Fibroblast of lung (primary cell): ENCODE measurements at regions not wholly inside any gene's neighbourhood (a gene's known extent, or its start where the extent isn't known, plus 50 kb on each side); places are given as distances from the start of the nearest gene placed in this dataset.

Experiments used
- DNase-seq, 2 donors: peaks; one replicate each; pipeline versions ENCODE4 v3.0.0 to v3.0.0-alpha.2; 2010; ENCODE audit warnings: low read depth in 2 of 2
- H2AFZ ChIP-seq: 2 replicates; pipeline ENCODE4 v1.5.1; 2012; ENCODE audit warnings: low read length, control low read depth, inconsistent platforms
- H3K27ac ChIP-seq: 2 replicates; pipeline ENCODE4 v1.5.1; 2011; ENCODE audit warnings: low read length, control low read depth; ENCODE audit not compliant: insufficient read depth
- H3K27me3 ChIP-seq: 2 replicates; pipeline ENCODE4 v1.5.1; 2011; ENCODE audit warnings: mild to moderate bottlenecking, low read length; ENCODE audit not compliant: control insufficient read depth, insufficient read depth
- H3K36me3 ChIP-seq: 2 replicates; pipeline ENCODE4 v1.5.1; 2011; ENCODE audit warnings: low read length; ENCODE audit not compliant: control insufficient read depth, insufficient read depth
- H3K4me1 ChIP-seq: 2 replicates; pipeline ENCODE4 v1.5.1; 2011; ENCODE audit warnings: low read length; ENCODE audit not compliant: control insufficient read depth, insufficient read depth; ENCODE audit errors: extremely low read depth
- H3K4me2 ChIP-seq: 2 replicates; pipeline ENCODE4 v1.5.1; 2011; ENCODE audit warnings: low read length, control low read depth; ENCODE audit not compliant: insufficient read depth; ENCODE audit errors: extremely low read depth
- H3K4me3 ChIP-seq, 4 experiments: fragments of 200-600 bp in 1 of 4; sonication (generic) in 1 of 4; replicated peaks in 1 of 4; 2 replicates each; pipeline ENCODE4 v1.5.1; 2011 to 2016; ENCODE audit warnings: low read length in 4 of 4, low read depth in 3 of 4, mild to moderate bottlenecking in 3 of 4, control low read depth in 2 of 4, inconsistent platforms in 1 of 4, mixed read lengths in 1 of 4; ENCODE audit not compliant: insufficient read depth in 1 of 4; ENCODE audit errors: control extremely low read depth in 1 of 4
- H3K79me2 ChIP-seq: 2 replicates; pipeline ENCODE4 v1.5.1; 2012; ENCODE audit warnings: mild to moderate bottlenecking, low read length, inconsistent platforms; ENCODE audit not compliant: control insufficient read depth, insufficient read depth
- H3K9ac ChIP-seq: 2 replicates; pipeline ENCODE4 v1.5.1; 2011; ENCODE audit warnings: mild to moderate bottlenecking, low read length, control low read depth; ENCODE audit not compliant: insufficient read depth
- H3K9me3 ChIP-seq: 2 replicates; pipeline ENCODE4 v1.5.1; 2012; ENCODE audit warnings: low read depth, low read length; ENCODE audit not compliant: control insufficient read depth, insufficient read depth
- H4K20me1 ChIP-seq: 2 replicates; pipeline ENCODE4 v1.5.1; 2011; ENCODE audit warnings: low read length; ENCODE audit not compliant: control insufficient read depth, insufficient read depth; ENCODE audit errors: extremely low read depth
- EZH2 ChIP-seq: IDR thresholded peaks from 2 replicates; pipeline ENCODE4 v1.5.1; 2012; ENCODE audit warnings: low read length, control low read depth, mild to moderate bottlenecking; ENCODE audit errors: missing control alignments
- TF ChIP-seq, protein P1 (sequence below), 2 donors: IDR thresholded peaks in 1 of 2; conservative IDR thresholded peaks in 1 of 2; 1 replicate in 1 of 2; 2 replicates in 1 of 2; pipeline ENCODE4 v1.5.1; 2011 to 2012; ENCODE audit warnings: low read length in 2 of 2, control low read depth in 1 of 2, inconsistent platforms in 1 of 2, low read depth in 1 of 2, mild to moderate bottlenecking in 1 of 2

DNA sequence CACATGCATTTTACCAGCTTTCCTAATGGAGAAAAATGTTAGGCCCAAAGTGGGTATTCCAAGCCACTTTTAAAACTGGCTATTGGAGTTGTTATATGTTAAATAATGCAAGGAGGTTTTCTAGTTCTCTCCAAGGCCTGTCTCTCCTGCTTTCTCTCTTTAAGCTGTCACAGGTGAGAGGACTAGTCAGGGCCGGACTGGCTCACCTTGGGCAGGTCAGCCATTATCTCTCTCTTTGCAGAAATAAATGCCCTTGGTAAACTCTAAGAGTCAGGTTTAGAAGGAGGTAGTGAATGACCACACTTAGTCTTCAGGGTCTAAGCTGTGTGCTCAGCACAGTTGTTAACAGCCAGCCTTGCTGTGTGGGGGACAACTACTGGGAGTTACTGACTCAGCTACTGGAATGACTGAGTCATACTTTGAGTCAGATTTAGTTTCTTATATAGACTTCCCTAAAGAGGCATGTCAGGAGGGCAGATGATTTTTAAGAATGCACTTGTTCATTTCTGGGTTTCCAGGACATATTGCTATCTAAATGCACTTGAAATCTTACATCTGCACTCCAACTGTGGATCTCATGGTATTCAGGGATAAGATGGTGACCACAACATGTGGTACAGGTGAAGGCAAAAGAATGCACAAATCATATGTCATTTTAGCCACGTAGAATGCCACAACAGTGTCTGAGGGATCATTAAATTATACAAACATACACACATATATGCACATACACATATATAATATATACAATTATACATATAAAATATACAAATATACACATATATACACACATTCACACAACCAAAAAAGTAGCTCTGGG is 719.4 kb downstream of the EPM2A start:
- no peak overlapping the region for H3K4me3 ChIP-seq
- no peaks in the 10 kb centered on the region for H3K27me3 ChIP-seq
- no peaks in the 10 kb centered on the region for H4K20me1 ChIP-seq
- no peak overlapping the region for H2AFZ ChIP-seq
- TF ChIP-seq EZH2, result no peak
- TF ChIP-seq, protein P1, sequence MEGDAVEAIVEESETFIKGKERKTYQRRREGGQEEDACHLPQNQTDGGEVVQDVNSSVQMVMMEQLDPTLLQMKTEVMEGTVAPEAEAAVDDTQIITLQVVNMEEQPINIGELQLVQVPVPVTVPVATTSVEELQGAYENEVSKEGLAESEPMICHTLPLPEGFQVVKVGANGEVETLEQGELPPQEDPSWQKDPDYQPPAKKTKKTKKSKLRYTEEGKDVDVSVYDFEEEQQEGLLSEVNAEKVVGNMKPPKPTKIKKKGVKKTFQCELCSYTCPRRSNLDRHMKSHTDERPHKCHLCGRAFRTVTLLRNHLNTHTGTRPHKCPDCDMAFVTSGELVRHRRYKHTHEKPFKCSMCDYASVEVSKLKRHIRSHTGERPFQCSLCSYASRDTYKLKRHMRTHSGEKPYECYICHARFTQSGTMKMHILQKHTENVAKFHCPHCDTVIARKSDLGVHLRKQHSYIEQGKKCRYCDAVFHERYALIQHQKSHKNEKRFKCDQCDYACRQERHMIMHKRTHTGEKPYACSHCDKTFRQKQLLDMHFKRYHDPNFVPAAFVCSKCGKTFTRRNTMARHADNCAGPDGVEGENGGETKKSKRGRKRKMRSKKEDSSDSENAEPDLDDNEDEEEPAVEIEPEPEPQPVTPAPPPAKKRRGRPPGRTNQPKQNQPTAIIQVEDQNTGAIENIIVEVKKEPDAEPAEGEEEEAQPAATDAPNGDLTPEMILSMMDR (conservative IDR thresholded peaks at IDR 0.05 in 1 of 2, IDR thresholded peaks at IDR 0.05 in 1 of 2; ENCODE audit: low read depth in 1 of 2, low read length in 2 of 2), result no peak
- no peaks in the 10 kb centered on the region for H3K9me3 ChIP-seq
- no peak overlapping the region for H3K9ac ChIP-seq
- peaks cover 8% of the 10 kb centered on the region for H3K4me1 ChIP-seq
- no peaks in the 10 kb centered on the region for H3K36me3 ChIP-seq
- no peaks in the 10 kb centered on the region for H3K79me2 ChIP-seq
- no peak overlapping the region for H3K27ac ChIP-seq
- H3K4me2 ChIP-seq, result peak overlapping the region; percentile 46
- DNase-seq, result peak; percentile 91 to 97

DNA sequence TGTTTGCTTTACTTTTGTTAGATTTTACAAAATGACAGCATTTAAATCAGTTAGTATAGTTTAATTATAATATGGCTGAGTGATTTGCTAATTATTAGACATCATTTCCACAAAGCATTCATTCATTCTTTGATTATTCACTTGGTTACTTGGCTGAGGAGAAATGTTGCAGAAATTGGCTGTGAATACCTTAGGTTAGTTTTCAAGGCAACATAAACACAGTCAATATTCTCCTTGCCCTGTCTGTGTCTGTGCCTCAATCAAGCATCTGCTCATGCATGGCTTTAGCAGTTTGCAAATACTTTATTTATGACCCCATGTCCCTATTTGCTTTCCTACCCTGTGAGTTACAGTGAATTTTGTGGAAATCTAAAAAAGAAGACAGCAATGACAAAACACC is 718.3 kb downstream of the EPM2A start:
- no peaks in the 10 kb centered on the region for H3K27me3 ChIP-seq
- no peak overlapping the region for H3K9ac ChIP-seq
- H3K4me3 ChIP-seq, result no peak overlapping the region
- no peak overlapping the region for H3K27ac ChIP-seq
- peaks cover 8% of the 10 kb centered on the region for H3K4me1 ChIP-seq
- H2AFZ ChIP-seq, result no peak overlapping the region
- H3K9me3 ChIP-seq, result no peaks in the 10 kb centered on the region
- no peak for DNase-seq
- H3K36me3 ChIP-seq, result no peaks in the 10 kb centered on the region
- no peaks in the 10 kb centered on the region for H3K79me2 ChIP-seq
- no peaks in the 10 kb centered on the region for H4K20me1 ChIP-seq
- H3K4me2 ChIP-seq, result no peak overlapping the region
- no peak for TF ChIP-seq EZH2
- TF ChIP-seq, protein P1 (conservative IDR thresholded peaks at IDR 0.05 in 1 of 2, IDR thresholded peaks at IDR 0.05 in 1 of 2; ENCODE audit: low read depth in 1 of 2, low read length in 2 of 2), result no peak

DNA sequence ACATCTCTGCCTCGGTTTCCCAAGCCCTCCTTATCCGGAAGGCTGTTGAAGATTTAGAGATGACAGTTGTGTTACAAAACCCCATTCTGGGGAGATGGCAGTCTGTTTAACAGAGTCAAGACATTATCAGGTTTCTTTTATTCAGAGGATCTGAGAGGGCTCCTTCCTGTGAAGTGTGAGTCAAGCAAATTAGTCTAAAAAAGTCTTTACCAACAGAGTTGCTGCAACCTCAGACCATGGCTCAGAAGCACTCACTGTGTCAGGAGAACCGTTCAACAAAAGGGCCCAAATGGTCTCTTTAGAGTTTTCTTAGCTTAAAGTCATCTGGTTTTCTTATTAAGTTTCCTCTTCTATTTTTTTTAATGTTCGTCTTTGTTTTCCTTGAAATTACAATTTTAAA is 717.8 kb downstream of the EPM2A start:
- H3K27me3 ChIP-seq, result no peaks in the 10 kb centered on the region
- TF ChIP-seq, protein P1 (conservative IDR thresholded peaks at IDR 0.05 in 1 of 2, IDR thresholded peaks at IDR 0.05 in 1 of 2; ENCODE audit: low read depth in 1 of 2, low read length in 2 of 2), result no peak
- no peak for TF ChIP-seq EZH2
- H2AFZ ChIP-seq, result no peak overlapping the region

More for the DNA sequence above, 717.8 kb downstream of the EPM2A start:
- no peak overlapping the region for H3K4me2 ChIP-seq
- no peak overlapping the region for H3K27ac ChIP-seq
- DNase-seq, result peak in 1 of 2 donors; percentile 34
- no peak overlapping the region for H3K4me3 ChIP-seq
- H3K9ac ChIP-seq, result no peak overlapping the region
- H4K20me1 ChIP-seq, result no peaks in the 10 kb centered on the region
- H3K9me3 ChIP-seq, result no peaks in the 10 kb centered on the region
- H3K36me3 ChIP-seq, result no peaks in the 10 kb centered on the region
- no peaks in the 10 kb centered on the region for H3K79me2 ChIP-seq
- peaks cover 8% of the 10 kb centered on the region for H3K4me1 ChIP-seq
